GM19099 (cell line): ENCODE measurements at regions not wholly inside any gene's neighbourhood (a gene's known extent, or its start where the extent isn't known, plus 50 kb on each side); places are given as distances from the start of the nearest gene placed in this dataset.

Source experiments
- POLR2A ChIP-seq: IDR thresholded peaks from 3 replicates; pipeline ENCODE4 v1.6.1; 2011; ENCODE audit warnings: low read depth; ENCODE audit not compliant: insufficient read length; ENCODE audit errors: extremely low read depth

- no peak for TF ChIP-seq POLR2A
These were observed 295.8 kb downstream of the GABRB3 start for GRCh38 chr15:26477044-26477443.

DNA sequence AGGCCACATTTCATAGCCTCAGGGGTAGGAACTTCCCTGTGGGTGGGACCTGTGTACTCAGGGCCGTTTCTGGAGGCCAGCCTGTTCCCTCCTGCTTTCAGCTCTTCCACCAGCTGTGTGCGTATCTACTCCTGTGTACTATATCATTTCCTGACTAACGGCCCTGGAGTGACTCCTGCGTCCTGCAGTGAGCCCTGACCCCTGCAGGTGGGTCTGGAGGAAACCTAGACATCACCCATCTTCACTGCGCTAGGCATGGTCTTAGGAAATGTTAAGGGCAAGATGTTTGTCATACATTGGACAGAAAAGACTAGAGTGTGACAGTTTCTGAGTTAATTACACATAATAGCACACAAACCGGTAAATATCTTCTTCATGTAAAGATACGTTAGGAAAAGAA is 297.3 kb downstream of the GABRB3 start:
- TF ChIP-seq POLR2A = no peak

DNA sequence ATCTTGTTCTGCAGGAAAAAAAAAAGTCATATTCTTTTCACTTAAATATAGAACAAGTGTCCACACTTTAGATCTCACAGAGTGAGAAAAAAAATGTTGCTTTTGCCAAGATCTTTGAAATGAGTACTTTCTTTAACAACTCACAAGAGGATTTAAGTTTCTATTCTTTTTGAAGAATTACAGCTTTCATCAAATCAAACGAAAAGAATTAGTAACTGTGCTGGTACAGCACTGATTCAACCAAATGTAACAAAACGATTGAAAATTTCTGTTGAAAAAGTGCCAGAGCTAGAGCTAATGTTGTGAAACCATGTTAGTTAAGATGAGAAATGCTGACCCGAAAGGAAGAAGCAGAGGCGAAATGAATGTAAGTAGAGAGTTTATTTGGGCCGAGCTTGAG is 300.2 kb downstream of the GABRB3 start:
- TF ChIP-seq POLR2A = no peak

- TF ChIP-seq POLR2A = no peak
These were observed 310.8 kb downstream of the GABRB3 start for GRCh38 chr15:26461847-26462608.

- no peak for TF ChIP-seq POLR2A
These were observed 312.7 kb downstream of the GABRB3 start for GRCh38 chr15:26460165-26460564.

DNA sequence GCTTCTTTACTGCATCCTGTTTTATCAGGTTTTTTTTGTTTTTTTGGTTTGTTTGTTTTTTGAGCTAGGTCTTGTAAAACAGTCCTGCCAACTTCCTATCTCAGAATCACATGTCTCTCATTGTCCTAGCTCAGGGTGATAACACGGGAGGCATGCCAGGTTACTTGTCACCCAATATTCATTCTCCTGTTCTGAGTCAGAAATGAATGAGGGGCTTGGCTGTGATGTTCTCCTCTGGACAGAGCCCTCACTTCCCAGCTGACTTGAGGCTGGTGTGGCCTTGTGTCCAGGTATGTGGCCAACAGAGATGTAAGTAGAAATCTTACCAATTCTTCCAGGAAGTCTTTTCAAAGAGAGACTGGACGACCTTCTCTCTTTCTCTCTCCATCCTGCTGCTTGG is 317.0 kb downstream of the GABRB3 start:
- TF ChIP-seq POLR2A = no peak

GRCh38 chr15:26453914-26454313 is 319.0 kb downstream of the GABRB3 start:
- TF ChIP-seq POLR2A = no peak

GRCh38 chr15:26451995-26452394 is 320.9 kb downstream of the GABRB3 start:
- no peak for TF ChIP-seq POLR2A

DNA sequence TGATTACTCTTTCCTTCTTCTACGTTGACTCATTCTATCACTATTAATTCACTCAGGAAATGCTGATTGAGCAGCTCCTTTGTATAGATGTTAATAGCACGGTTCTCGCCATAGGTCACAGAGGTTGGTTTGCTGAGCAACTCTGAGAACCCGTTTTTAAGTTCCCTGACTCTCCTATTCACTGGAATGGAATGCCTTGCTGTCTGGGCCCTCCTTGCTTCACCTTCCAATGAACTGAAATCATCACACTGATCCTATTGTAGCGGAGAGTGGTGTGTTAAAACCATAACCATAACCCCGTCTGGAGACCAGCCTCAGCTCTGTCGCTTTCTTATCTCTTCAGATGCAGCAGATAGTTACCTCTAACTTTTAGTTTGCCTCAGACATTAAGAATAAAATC is 323.6 kb downstream of the GABRB3 start:
- TF ChIP-seq POLR2A = no peak

DNA sequence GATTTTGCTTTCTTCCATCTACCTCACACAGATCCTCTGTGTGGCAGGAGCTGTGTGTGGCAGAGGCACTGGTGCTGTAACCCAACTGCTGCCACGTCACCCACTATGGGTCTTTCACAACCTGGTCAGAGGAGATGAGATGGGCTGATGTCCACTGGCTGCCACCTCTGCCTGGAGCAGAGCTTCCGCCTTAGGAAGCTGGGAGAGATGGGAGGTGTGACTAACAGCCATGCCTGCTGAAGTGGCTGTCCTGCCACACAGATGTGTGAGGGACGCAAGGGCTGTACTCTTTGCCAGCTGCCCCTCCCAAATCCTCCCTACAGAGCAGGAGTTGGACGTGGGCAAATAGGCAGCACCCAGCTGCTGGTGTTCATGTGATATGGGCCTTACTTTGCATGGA is 329.5 kb downstream of the GABRB3 start:
- no peak for TF ChIP-seq POLR2A

- no peak for TF ChIP-seq POLR2A
These were observed 330.2 kb downstream of the GABRB3 start for GRCh38 chr15:26442680-26443079.

DNA sequence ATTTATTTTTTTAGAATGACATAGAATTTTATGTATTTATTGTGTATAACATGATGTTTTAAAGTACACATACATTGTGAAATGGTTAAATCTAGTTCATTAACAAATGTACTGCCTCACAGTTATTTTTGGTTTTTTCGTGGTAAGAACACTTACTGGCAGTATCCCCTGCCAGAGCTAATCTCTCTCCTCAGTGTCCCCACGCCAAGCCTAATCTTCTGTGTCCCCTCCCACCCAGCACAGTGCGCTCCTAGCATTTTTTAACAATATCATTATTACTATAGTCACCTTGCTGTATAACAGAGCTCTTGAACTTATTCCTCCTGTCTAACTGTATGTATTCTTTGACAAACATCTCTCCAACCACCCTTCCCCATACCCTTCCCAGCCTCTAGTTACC is 333.2 kb downstream of the GABRB3 start:
- TF ChIP-seq POLR2A = no peak

DNA sequence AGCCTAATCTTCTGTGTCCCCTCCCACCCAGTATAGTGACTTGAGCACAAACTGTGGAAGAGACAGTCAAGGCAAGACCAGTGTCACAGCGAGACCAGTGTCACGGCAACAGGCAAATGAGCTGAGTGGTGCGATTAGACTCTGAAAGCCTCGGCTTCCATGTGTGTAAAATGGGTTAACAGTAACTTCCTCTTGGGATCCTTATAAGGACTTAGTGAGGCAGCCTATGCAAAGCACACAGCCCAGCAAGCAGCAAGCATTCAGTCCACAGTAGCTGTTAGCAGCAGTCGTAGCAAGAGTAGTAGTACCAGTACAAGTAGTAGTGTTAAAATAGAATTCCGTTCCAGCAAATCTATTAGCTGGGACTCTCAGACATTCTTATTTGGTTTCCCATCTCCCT is 334.1 kb downstream of the GABRB3 start:
- TF ChIP-seq POLR2A = no peak

DNA sequence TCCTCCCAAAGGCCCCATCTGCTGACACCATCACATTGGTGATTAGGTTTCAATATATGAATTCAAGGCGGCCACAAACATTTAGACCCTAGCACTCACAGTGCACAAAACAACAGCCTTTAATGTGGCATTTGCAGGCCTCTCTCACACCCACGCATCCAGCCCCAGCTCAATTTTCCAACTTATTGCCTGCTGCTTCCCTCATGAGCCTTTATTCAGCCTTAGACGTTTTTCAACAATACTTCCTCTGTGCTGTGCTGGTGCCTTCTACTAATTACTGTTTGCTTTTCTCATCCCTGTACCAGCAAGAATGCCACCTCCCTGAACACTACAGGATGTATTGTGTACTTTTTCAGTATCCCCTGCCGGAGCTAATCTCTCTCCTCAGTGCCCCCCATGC is 334.6 kb downstream of the GABRB3 start:
- no peak for TF ChIP-seq POLR2A

GRCh38 chr15:26433818-26434217 is 339.0 kb downstream of the GABRB3 start:
- TF ChIP-seq POLR2A = no peak

- no peak for TF ChIP-seq POLR2A
These were observed 339.8 kb downstream of the GABRB3 start for GRCh38 chr15:26433060-26433459.

- TF ChIP-seq POLR2A = no peak
These were observed 351.8 kb downstream of the GABRB3 start for GRCh38 chr15:26421065-26421464.
